HFF-Myc (cell line): ENCODE measurements at regions not wholly inside any gene's neighbourhood (a gene's known extent, or its start where the extent isn't known, plus 50 kb on each side); places are given as distances from the start of the nearest gene placed in this dataset.

ENCODE experiments used
- DNase-seq: peaks from one replicate; pipeline ENCODE4 v3.0.0-alpha.2; 2011; ENCODE audit warnings: low read depth; ENCODE audit errors: extremely low read depth
- H3K4me3 ChIP-seq: replicated peaks from 2 replicates; pipeline ENCODE4 v1.5.1; 2011; ENCODE audit warnings: low read depth, mild to moderate bottlenecking, control low read depth, low read length
- CTCF ChIP-seq: IDR thresholded peaks from 2 replicates; pipeline ENCODE4 v1.5.1; 2012; ENCODE audit warnings: mild to moderate bottlenecking, low read depth, low read length, control low read depth; ENCODE audit errors: missing control alignments

GRCh38 chr6:142653710-142654420 is 291.1 kb downstream of the HIVEP2 start:
- no peak for DNase-seq

GRCh38 chr6:142659661-142660060 is 285.3 kb downstream of the HIVEP2 start:
- DNase-seq = no peak
- TF ChIP-seq CTCF = no peak
- no peak overlapping the region for H3K4me3 ChIP-seq

More at GRCh38 chr6:142653710-142654420, 291.1 kb downstream of the HIVEP2 start:
- H3K4me3 ChIP-seq = no peak overlapping the region
- no peak for TF ChIP-seq CTCF

- no peak overlapping the region for H3K4me3 ChIP-seq
- no peak for TF ChIP-seq CTCF
- no peak for DNase-seq
Observed at GRCh38 chr6:142665393-142665792, 279.6 kb downstream of the HIVEP2 start.

GRCh38 chr6:142666599-142667185 is 278.3 kb downstream of the HIVEP2 start:
- TF ChIP-seq CTCF = no peak
- no peak overlapping the region for H3K4me3 ChIP-seq
- DNase-seq = no peak

GRCh38 chr6:142669471-142670351 is 275.3 kb downstream of the HIVEP2 start:
- no peak overlapping the region for H3K4me3 ChIP-seq
- no peak for DNase-seq
- TF ChIP-seq CTCF = no peak

GRCh38 chr6:142671791-142672190 is 273.2 kb downstream of the HIVEP2 start:
- DNase-seq = no peak
- H3K4me3 ChIP-seq = no peak overlapping the region

More at GRCh38 chr6:142671791-142672190, 273.2 kb downstream of the HIVEP2 start:
- TF ChIP-seq CTCF = no peak
